ENCODE measurements at regions not wholly inside any gene's neighbourhood (a gene's known extent, or its start where the extent isn't known, plus 50 kb on each side); places are given as distances from the start of the nearest gene placed in this dataset.

DNA sequence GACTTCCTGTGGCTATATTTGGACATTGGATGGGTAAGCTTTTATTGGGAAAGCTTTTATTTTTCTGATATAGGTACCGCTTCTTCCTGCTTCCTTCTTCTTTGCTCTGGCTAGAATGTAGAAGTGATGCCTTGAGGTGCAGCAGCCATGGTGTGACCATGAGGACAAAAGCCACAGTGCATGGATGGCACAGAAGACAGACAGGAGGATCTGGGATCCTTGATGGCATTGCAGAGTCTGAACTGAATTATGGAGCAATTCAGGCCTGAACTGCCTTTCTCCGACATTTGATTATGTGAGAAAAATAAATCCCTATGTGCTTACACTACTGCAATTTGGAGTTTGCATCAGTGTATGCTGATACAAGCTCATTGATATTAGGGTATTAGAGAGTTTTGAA lies 191.3 kb upstream of the CRY1 start:
- no peak for DNase-seq

DNA sequence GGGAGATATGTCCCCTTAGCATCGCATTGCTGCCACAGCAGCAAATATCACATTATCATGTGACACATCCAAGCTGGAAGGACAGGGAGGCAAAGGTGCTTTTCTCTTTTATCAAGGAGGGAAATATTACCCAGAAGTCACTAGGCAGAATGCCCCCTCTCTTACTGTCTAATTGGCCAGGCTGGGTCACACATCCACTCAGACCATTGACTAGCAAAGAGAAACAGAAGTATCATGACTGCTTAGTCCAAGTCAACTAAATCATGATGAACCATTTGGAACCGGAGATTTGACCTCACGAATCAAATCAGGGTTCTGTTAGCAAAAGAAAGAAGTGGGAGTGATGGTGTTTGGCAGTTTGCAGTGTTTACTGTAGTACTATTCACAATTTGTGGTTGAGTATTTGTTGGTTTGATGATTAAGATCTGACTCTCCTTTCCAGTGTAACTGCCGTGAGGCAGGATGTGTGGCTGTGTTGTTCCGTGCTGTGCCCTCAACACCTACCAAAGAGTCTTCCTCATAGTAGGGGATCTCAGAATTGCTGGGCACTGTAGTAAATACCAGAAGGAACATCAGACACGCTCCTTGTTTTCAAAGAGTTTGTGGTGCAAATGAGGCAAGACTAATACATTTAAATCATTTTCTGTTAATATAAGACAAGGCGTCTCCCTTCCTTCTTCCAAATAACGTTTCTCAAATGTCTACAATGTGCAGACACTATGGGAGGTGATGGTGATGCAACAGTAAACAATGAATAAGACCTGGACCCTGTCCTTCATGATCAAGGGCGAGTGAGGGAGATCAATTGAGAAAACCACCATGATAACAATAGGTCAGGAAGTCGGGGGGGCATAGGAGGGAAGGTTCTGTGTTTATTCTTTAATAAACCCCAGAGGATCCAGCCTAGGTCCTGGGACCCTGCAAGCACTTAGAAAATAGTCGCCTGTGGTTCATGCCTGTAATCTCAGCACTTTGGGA lies 194.4 kb upstream of the CRY1 start:
- peak; percentile 90 for DNase-seq

DNA sequence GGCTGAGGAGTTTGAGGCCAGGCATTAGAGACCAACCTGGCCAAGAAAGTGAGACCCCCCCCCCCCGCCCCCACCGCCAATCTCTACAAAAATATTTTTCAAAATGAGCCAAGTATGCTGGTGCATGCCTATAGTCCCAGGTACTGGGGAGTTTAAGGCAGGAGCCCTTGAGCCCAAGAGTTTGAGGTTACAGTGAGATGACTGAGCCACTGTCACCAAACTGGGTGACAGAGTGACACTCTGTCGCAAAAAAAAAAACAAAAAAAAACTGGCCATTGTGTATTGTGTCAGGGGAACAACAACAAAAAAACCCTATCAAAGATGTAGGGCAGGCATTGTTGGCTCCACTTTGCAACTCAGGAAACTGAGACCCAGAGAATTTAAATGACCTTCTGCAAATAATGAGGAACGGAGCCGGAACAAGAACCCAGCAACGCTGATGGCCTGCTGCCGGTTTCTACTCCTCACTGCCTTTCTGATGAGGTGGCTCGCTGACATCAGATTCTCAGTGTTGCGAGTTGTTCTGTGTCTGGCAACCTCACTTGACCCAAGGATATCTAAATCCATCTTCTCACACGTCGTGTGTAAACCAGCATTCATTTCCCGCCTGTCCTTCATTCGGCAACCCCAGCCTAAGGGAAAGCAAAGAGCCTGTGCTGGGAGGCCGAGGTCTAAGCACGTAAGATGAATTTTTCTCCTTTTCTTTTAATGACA lies 195.2 kb upstream of the CRY1 start:
- peak; percentile 35 for DNase-seq

- DNase-seq, result no peak
Observed at GRCh38 chr12:107291018-107291417, 197.7 kb upstream of the CRY1 start.

DNA sequence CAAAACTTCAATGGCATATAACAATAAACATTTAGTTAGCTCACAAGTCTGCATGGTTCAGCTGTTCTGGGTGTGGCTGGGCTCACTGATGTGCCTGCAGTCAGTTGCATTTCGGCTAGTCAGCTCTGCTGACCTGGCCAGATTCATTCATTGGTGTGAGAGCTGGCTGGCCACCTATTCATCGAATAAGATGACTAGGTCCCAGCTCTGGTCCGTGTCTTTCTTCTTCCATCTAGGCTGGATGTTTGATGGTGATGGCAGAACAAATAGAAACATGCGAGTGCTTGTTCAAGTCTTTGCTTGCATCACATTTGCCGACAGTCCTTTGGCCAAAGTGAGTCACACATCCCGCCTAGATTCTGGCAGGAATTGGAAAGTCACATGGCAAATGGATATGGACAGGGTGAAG lies 203.3 kb upstream of the CRY1 start:
- DNase-seq, result no peak

DNA sequence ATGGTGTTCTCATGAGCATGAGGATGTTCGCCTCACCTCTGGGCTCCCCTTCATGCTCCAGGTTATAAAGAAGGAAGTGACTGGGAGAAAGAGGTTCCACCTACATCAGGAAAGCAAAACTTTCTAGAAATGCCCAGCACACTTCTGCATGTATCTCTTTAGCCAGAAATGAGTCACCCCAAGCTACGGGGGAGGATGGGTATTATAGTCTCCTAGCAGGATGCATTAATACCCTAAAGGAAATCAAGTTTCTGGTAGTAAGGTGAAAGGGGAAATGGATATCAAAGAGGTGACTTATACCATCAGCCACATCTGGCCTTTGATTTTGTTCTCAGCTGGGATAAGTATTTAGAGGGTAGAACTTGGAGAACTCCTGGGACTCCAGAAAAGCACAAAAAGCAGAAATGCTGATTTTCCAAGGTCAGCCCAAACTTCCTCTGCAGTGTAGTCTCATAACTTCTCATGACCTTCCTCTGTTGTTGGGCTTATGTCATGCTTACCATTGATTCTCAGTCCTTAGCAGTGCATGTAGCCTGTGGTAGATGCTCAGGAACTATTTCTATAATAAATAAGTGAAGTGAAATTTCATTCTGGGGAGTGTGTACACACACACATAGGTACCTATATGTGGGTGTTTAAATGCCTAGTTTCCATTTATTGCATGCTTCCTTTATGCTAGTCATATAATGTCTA lies 209.4 kb upstream of the CRY1 start:
- DNase-seq, result no peak

- DNase-seq, result no peak
Observed at GRCh38 chr12:107304588-107305532, 211.5 kb upstream of the CRY1 start.

- DNase-seq, result no peak
Observed at GRCh38 chr12:107306141-107306659, 212.9 kb upstream of the CRY1 start.

- DNase-seq, result no peak
Observed at GRCh38 chr12:107308310-107308709, 215.0 kb upstream of the CRY1 start.

DNA sequence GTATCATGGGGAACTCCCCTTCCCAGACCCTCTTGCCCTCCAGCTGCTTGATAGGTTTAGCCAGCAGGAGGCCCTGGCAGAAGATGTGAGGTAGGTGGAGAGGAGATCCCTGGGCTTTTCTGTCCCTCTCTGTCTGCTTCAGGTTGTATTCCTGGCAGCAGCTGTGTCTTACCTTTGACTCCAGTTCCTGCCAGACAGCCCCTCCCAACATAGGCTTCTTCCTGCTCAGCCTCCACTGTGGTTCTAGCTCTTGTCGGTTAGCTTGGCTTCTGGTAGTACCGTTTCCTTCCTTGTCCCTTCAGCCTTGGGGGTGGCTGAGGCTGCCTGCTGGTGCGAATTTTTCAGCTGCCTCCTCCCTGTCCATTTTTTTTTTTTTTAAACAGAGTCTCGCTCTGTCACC lies 215.7 kb upstream of the CRY1 start:
- peak; percentile 21 for DNase-seq

DNA sequence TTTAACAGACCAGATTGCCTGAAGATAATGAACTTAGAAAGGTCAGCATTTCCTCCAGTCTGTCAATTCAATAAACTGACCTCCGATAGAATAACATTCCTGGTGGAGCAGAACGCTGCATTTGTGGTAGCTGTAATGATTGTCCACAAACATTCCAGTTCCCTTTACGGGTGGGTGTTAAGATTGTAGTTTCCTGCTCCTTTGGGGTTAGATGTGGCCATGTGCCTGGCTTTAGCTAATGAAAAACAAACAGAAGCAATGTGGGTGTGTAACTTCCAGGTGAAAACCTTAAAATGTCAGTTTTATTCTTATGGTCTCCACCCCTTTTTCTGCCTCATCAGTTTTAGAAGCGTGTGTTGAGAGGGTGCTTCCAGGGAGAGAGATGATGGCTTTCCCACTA lies 217.3 kb upstream of the CRY1 start:
- DNase-seq, result no peak

GRCh38 chr12:107311682-107312081 lies 218.3 kb upstream of the CRY1 start:
- DNase-seq, result no peak

- DNase-seq, result peak; percentile 75
Observed at GRCh38 chr12:107317751-107318555, 224.6 kb upstream of the CRY1 start.

GRCh38 chr12:107318556-107318805 lies 225.1 kb upstream of the CRY1 start:
- DNase-seq, result no peak

DNA sequence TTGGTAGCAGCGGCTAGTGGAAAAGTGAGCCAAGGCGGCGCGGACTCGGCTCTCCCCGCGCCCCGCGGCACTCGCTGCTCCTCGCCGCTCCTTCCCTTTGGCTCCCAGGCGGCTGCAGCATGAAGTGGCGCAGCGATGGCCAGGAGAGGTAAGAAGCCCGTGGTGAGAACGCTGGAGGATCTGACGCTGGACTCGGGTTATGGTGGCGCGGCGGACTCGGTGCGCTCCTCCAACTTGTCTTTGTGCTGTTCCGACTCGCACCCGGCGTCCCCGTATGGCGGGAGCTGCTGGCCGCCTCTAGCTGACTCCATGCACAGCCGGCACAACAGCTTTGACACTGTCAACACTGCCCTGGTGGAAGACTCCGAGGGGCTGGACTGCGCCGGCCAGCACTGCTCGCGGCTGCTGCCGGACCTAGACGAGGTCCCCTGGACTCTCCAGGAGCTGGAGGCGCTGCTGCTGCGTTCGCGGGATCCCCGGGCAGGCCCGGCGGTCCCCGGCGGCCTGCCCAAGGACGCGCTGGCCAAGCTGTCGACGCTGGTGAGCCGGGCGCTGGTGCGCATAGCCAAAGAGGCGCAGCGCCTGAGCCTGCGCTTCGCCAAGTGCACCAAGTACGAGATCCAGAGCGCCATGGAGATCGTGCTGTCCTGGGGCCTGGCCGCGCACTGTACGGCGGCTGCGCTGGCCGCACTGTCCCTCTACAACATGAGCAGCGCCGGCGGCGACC lies 225.6 kb upstream of the CRY1 start:
- no peak for DNase-seq

GRCh38 chr12:107319533-107320032 lies 226.2 kb upstream of the CRY1 start:
- no peak for DNase-seq

- peak; percentile 73 for DNase-seq
Observed at GRCh38 chr12:107320033-107320928, 226.9 kb upstream of the CRY1 start.

DNA sequence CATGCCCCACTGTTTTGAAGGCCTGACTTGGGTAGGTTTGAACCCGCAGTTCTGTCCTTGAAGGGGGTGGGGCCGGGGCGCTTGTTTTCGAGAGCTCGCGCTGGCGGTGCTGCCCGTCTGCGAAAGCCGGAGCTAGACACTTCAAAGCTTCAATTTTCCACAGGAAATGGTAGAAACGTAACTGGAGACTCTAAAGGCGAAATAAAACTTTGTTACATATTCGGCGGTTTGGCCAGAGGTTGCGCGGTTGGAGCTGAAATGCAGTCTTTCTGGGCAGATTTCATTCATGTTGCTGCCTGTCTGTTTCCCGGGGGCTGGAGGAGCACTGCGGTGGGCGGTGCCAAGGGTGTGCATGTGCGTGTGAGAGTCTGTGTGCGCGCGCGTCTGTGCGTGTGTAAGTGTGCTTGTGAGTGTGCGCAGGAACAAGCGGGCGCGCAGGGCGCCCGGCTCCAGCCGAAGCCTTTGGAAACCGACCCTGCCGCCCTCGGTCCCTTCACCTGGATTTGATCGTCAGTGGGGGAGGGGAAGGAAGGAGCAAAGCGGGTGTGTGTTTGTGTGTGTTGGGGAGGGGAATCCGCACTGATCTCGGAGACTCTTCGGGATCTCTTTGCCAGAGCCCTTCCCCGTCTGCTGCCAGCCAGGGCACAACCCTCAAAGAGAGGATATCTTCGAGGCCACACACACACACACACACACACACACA lies 227.7 kb upstream of the CRY1 start:
- peak; percentile 71 for DNase-seq

- peak; percentile 69 for DNase-seq
Observed at GRCh38 chr12:107322063-107322462, 228.7 kb upstream of the CRY1 start.
